ENCODE measurements at regions not wholly inside any gene's neighbourhood (a gene's known extent, or its start where the extent isn't known, plus 50 kb on each side); places are given as distances from the start of the nearest gene placed in this dataset.

DNA sequence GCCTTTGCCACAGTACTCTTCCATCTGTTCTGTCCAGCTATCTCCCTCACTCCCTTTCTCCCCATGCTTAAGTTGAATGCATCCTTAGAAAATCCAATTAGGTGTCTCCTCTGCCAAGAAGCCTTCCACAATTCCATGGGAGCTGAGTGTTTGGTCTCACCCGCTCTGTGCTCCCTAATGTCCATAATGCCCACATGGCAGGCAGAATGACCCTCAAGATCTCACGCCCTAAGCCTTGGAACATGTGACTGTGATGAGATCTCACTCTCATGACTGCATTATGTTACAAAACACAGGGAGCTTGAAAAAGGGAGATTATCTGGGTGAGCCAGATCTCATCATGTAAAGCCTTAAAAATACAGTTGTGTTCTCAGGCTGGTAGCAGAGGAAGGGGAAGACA is 229.4 kb downstream of the OMA1 start:
- TF ChIP-seq, protein P1, sequence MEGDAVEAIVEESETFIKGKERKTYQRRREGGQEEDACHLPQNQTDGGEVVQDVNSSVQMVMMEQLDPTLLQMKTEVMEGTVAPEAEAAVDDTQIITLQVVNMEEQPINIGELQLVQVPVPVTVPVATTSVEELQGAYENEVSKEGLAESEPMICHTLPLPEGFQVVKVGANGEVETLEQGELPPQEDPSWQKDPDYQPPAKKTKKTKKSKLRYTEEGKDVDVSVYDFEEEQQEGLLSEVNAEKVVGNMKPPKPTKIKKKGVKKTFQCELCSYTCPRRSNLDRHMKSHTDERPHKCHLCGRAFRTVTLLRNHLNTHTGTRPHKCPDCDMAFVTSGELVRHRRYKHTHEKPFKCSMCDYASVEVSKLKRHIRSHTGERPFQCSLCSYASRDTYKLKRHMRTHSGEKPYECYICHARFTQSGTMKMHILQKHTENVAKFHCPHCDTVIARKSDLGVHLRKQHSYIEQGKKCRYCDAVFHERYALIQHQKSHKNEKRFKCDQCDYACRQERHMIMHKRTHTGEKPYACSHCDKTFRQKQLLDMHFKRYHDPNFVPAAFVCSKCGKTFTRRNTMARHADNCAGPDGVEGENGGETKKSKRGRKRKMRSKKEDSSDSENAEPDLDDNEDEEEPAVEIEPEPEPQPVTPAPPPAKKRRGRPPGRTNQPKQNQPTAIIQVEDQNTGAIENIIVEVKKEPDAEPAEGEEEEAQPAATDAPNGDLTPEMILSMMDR (IDR thresholded peaks at IDR 0.05; ENCODE audit: borderline replicate concordance, extremely low read depth, low read length, poor library complexity, severe bottlenecking): no peak
- TF ChIP-seq EZH2 (IDR thresholded peaks at IDR 0.05; ENCODE audit: borderline replicate concordance, low read depth, low read length, severe bottlenecking): no peak

Measured in DND-41 (cell line).